DMS153 treated with DMSO at 0.1 percent for 48 hours (cell line): ENCODE measurements at regions not wholly inside any gene's neighbourhood (a gene's known extent, or its start where the extent isn't known, plus 50 kb on each side); places are given as distances from the start of the nearest gene placed in this dataset.

Experiments used
- DNase-seq: peaks from one replicate; lab custom pipeline; 2025; ENCODE audit not compliant: unreplicated experiment; lab: John Stamatoyannopoulos, UW

- DNase-seq, result no peak
Measured at GRCh38 chr11:111148953-111149352, 96.6 kb upstream of the POU2AF2 start.

DNA sequence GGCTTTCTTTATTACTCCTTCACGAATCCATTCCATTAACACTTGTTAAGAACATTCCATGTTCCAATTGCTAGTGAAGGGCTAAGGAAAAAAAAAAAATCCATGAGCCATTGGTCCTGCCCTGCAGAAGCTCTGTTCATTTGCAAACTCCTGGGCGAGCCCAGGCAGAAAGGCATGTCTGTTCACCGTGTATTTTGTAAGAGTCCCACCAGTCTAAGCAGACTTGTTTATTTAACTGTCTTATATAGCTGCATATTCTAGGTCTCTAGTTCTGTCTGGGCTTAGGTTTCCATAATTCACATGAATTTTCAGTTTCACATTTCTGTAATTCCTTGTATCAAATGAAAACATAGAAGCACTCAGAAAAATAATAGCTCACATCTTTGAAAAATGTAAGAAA is 97.4 kb upstream of the POU2AF2 start:
- DNase-seq, result no peak

DNA sequence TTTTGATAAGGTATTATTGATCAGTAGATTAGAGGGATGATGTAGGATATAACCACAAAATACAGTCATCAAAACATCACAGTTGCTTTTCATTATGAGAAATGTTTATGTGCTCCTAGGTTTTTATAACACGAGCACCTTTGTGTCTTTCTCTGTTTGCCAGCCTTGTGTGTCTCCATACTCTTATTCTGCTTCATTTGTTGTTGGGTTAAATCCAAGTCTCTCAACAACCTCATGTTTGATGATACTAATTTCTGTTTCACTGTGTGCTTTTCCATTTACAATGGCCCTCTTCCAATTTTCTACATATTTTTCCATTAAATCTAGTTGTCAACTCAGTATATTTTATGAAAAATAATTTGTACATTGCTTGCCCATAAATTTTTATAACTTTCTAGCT is 107.7 kb upstream of the POU2AF2 start:
- DNase-seq, result no peak

GRCh38 chr11:111135778-111136570 is 109.6 kb upstream of the POU2AF2 start:
- no peak for DNase-seq

DNA sequence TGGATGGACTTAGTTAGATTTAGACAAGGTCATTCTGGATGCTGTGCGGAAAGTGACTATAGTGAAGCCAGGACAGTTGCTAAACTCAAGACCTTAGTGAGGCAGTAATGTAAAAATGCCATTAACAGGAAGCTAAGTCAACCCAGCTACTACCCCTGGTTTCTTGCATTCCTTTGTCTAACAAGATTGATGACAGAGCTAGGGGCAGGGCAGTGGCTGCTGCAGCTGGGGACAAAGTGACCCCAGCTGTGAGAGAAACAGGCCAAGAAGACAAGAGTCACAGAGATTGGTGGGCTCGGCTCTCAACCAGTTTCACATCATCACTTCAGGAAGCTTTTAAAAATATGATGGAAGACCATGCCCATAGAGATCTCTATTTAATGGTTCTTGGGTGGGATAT is 110.4 kb upstream of the POU2AF2 start:
- no peak for DNase-seq

- DNase-seq, result no peak
Measured at GRCh38 chr11:111128076-111128870, 117.3 kb upstream of the POU2AF2 start.

GRCh38 chr11:111124724-111125123 is 120.8 kb upstream of the POU2AF2 start:
- DNase-seq, result no peak

GRCh38 chr11:111123463-111124398 is 121.8 kb upstream of the POU2AF2 start:
- no peak for DNase-seq

DNA sequence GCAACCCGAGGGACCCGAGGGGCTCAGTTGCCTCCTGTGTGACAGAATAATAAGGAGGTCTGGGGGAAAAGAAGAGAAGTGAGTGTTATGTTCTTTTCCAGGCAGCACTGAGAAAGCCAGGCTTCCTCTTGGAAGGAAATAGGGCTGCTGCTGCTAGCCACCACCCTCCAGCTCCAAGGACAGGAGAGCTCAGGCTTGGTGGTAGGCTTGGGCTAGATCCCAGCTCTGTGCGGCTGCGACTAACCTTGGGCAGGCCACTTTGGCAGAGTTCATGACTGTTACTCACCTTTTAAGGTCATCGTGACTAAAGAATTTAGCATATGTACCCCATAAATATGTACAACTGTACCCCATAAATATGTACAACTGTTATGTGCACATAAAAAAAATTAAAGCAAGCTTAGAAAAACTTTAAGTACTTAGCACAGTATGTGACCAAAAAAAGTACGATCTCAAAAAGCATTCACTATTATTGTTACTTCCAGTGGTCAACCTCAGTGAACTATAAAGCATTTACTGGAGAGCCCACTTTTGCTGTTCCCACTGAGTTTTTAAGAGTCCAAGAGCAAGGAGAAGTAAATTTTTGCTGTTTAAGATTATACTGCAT is 124.7 kb upstream of the POU2AF2 start:
- no peak for DNase-seq

GRCh38 chr11:111120161-111120560 is 125.4 kb upstream of the POU2AF2 start:
- no peak for DNase-seq

- DNase-seq, result no peak
Measured at GRCh38 chr11:111119751-111120150, 125.8 kb upstream of the POU2AF2 start.

GRCh38 chr11:111115890-111116289 is 129.6 kb upstream of the POU2AF2 start:
- no peak for DNase-seq

DNA sequence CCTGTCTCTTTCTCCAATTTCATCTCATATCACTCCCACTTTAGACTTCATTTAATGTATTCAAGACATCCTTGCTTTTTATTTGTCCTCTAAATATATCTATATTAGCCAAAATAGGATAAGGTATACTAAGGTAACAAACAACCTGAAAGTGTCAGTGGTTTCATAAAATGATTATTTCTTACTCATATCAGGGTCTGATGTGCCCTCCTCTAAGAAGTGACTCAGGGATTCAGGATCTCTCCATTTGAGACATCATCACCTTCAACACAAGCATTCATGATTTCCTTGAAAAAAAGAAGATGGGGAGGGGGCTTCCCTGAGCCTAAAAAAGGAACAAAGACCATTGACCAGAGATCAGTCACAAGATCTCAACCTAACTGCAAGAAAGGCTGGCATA is 131.4 kb upstream of the POU2AF2 start:
- no peak for DNase-seq

GRCh38 chr11:111112614-111113013 is 132.9 kb upstream of the POU2AF2 start:
- no peak for DNase-seq

GRCh38 chr11:111107501-111107900 is 138.0 kb upstream of the POU2AF2 start:
- no peak for DNase-seq

DNA sequence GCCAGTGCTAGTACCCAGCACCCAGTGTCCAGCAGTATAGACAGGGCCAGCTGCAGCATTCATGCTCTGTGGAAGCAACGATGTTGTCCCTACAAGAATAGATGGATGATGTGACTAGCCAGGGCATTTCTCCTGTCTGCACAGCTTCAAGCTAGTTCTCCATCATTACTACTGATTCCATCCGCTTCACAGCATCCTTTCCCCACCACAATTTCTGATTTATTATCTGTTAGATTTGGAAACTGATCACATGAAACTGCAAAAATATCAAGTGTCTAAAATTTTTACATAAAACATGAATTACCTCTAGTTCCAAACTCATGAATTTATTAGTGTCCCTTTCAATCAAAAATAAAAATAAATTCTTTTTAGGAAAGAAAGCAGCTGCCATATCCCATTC is 138.9 kb upstream of the POU2AF2 start:
- no peak for DNase-seq

DNA sequence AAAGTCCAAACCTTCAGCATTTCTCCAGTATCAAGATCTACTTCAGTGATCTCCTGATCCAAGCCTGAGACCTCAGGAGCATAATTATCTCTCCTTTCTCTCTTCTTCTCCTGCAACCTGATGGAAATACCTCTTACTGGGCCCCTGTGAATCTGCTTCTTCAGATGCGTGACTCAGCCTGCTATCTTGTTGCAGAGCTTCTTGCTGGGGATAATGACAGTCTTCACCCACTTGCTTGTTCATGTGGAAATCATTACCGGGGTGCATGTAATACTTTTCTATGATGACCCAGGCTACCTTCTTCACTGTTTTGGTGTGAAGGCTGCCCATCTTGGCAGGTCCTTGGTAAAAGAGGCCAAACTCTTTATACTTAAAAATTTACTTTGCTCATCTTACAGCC is 140.0 kb upstream of the POU2AF2 start:
- DNase-seq, result no peak

DNA sequence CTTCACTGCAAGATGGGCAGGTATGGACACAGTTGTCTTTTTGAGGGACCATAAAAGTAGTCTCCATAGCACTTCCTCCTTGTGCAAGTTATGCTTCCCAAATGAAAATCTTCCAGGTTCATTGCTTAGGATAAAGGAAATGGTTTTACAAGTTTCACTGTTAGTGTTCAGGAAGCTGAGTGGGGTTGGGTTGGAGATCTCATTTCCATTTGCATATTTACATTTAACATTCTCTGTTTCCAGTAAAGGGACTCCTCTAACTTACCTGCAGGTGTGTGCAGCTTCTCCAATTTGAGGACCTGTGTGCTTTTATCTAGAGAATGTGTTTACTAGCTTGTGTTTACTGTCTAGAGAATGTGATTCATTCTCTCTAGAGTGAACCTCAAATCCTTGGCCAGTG is 141.3 kb upstream of the POU2AF2 start:
- DNase-seq, result no peak

GRCh38 chr11:111101881-111102280 is 143.6 kb upstream of the POU2AF2 start:
- no peak for DNase-seq

DNA sequence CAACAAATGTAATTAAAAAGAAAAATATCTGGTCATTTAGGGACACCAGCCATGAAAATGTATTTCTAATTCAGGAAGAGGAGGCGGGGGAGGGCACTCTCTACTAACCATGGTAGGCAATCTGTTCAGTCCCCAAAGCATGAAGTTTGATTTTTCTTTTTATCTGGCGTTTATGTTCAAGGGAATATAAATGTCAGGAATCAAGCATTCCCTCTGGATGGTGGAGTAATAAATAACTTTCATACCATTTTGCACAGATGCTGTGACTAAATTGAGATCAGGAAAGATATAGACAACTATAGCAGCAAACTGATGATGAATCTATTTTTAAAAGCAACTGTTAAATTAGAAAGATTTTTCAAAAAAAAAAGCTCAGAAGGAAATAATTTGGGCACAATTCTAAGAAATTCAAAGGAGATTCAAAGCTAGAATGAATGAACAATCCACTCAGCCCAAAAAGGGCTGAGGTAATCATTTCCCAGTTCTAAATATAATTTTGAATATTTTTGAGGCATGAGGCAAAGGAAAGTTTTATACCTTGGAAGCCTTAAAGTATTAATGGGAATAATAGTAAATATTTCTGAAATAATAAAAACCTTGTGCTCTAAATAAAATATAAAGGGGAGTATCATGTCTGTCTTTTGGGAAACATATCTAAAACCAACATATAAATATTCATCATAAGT is 146.4 kb upstream of the POU2AF2 start:
- DNase-seq, result no peak
